RCC 7860 (cell line): ENCODE measurements at regions not wholly inside any gene's neighbourhood (a gene's known extent, or its start where the extent isn't known, plus 50 kb on each side); places are given as distances from the start of the nearest gene placed in this dataset.

Source experiments
- DNase-seq: peaks from one replicate; pipeline ENCODE4 v3.0.0-alpha.2; 2015; ENCODE audit warnings: low spot score
- FAIRE-seq: peaks from 2 replicates; lab custom pipeline; 2012; peaks lifted over from hg19 to GRCh38; lab: Jason Lieb, UNC

- DNase-seq = no peak
- FAIRE-seq = no peak
These were observed 88.4 kb upstream of the ADRA1B start for GRCh38 chr5:159827861-159828260.

GRCh38 chr5:159832073-159832472, 84.2 kb upstream of the ADRA1B start:
- DNase-seq = no peak
- FAIRE-seq = no peak

GRCh38 chr5:159833088-159833487, 83.2 kb upstream of the ADRA1B start:
- DNase-seq (no peak), FAIRE-seq (no peak)

GRCh38 chr5:159833846-159834245, 82.4 kb upstream of the ADRA1B start:
- FAIRE-seq = no peak
- no peak for DNase-seq

GRCh38 chr5:159835548-159835947, 80.7 kb upstream of the ADRA1B start:
- FAIRE-seq = no peak
- DNase-seq = no peak

GRCh38 chr5:159836691-159837090, 79.6 kb upstream of the ADRA1B start:
- DNase-seq (no peak), FAIRE-seq (no peak)

GRCh38 chr5:159837860-159838259, 78.4 kb upstream of the ADRA1B start:
- FAIRE-seq = no peak
- no peak for DNase-seq

GRCh38 chr5:159838551-159839222, 77.6 kb upstream of the ADRA1B start:
- FAIRE-seq (no peak), DNase-seq (no peak)

- FAIRE-seq (no peak), DNase-seq (no peak)
These were observed 71.8 kb upstream of the ADRA1B start for GRCh38 chr5:159844267-159845121.

- FAIRE-seq (peak; percentile 92), DNase-seq (peak; percentile 78)
These were observed 66.7 kb upstream of the ADRA1B start for GRCh38 chr5:159849437-159850083.

GRCh38 chr5:159850160-159850559, 66.1 kb upstream of the ADRA1B start:
- DNase-seq (peak; percentile 82), FAIRE-seq (peak; percentile 75)

- FAIRE-seq (peak; percentile 65), DNase-seq (peak; percentile 67)
These were observed 65.2 kb upstream of the ADRA1B start for GRCh38 chr5:159851053-159851452.

- no peak for FAIRE-seq
- peak; percentile 8 for DNase-seq
These were observed 61.4 kb upstream of the ADRA1B start for GRCh38 chr5:159854916-159855315.

- FAIRE-seq (no peak), DNase-seq (peak; percentile 26)
These were observed 60.6 kb upstream of the ADRA1B start for GRCh38 chr5:159855476-159856191.

- FAIRE-seq = no peak
These were observed 57.4 kb upstream of the ADRA1B start for GRCh38 chr5:159858871-159859270.

GRCh38 chr5:159861086-159861485, 55.2 kb upstream of the ADRA1B start:
- FAIRE-seq = no peak
- DNase-seq = no peak

More at GRCh38 chr5:159858871-159859270, 57.4 kb upstream of the ADRA1B start:
- no peak for DNase-seq

GRCh38 chr5:159864885-159865691, 51.2 kb upstream of the ADRA1B start:
- DNase-seq (no peak), FAIRE-seq (no peak)

- FAIRE-seq (no peak), DNase-seq (no peak)
These were observed 50.2 kb upstream of the ADRA1B start for GRCh38 chr5:159866093-159866492.
